Stimulated activated CD4-positive, alpha-beta T cell treated with anti-CD3 and anti-CD28 coated beads, Interleukin-1b, Interleukin-23, amount 100 ng/mL, for 1 hour (primary cell): ENCODE measurements at regions not wholly inside any gene's neighbourhood (a gene's known extent, or its start where the extent isn't known, plus 50 kb on each side); places are given as distances from the start of the nearest gene placed in this dataset.

Experiments used
- DNase-seq, 2 donors: peaks; one replicate each; pipeline ENCODE4 v3.0.0-alpha.2; 2020; ENCODE audit warnings: low read depth in 2 of 2

GRCh38 chr21:36554411-36555157 lies 74.7 kb upstream of the CLDN14 start:
- DNase-seq, result no peak

GRCh38 chr21:36555199-36555800 lies 75.4 kb upstream of the CLDN14 start:
- DNase-seq, result no peak

DNA sequence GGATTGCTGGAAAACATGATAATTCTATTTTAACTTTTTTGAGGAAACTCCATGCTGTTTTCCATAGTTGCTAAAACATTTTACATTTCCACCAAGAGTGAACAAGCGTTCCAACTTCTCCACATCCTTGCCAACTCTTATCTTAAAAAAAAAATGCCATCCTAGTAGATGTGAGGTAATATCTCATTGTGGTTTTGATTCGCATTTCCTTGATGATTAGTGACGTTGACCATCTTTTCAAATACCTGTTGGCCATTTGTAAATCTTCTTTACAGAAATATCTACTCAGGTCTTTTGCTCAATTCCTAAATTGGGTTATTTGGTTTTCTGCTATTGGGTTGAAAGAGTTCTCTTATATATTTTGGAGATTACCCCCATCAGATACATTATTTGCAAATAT lies 77.4 kb upstream of the CLDN14 start:
- no peak for DNase-seq

DNA sequence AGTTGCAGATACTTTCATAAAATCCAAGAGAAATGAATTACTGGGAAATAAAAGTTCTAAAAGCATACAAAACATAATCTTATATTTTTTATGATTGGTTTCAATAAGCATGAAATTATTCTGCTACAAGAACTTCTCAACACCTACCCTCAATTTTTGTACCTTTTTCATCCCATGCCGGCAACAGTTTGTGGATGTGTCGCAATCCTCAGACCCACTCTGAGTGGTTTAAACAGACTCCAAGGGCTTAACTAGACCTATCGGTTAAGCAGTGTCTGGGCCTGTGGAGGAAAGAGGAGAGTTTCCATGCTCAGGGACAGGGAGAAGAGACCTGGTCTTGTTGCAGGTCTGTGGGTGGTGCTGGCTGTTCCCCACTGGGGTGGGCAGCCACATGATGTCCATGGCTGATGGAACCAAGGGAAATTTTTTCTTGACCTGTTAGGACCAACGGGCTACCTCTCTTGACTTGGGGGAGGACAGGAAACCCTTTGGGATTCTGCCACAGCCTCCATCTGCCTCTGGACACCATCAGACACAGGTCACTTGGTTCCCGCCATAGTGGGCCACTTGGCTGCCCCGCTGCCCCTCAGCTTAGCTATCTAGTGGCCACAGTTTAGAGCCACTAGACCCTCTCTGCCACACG lies 81.1 kb upstream of the CLDN14 start:
- DNase-seq, result no peak

- no peak for DNase-seq
These were observed 83.5 kb upstream of the CLDN14 start for GRCh38 chr21:36563341-36563926.

DNA sequence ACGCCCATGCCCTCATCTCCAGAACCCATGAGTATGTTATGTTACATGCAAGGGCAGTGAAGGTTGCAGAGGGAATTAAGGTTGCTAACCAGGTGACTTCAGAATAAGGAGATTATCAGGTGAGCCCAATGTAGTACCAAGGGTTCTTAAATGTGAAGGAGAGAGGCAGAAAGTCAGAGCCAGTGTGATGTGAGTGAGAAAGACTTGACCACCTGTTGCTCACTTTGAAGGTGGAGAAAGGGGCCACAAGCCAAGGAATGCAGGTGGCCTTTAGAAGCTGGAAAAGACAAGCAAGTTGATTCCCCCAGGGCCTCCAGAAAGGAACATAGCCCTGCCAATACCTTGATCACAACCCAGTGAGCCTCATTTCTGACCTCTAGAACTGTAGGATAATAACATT lies 84.7 kb upstream of the CLDN14 start:
- DNase-seq, result no peak

GRCh38 chr21:36565540-36565939 lies 85.6 kb upstream of the CLDN14 start:
- no peak for DNase-seq

GRCh38 chr21:36566644-36567043 lies 86.7 kb upstream of the CLDN14 start:
- DNase-seq, result no peak

DNA sequence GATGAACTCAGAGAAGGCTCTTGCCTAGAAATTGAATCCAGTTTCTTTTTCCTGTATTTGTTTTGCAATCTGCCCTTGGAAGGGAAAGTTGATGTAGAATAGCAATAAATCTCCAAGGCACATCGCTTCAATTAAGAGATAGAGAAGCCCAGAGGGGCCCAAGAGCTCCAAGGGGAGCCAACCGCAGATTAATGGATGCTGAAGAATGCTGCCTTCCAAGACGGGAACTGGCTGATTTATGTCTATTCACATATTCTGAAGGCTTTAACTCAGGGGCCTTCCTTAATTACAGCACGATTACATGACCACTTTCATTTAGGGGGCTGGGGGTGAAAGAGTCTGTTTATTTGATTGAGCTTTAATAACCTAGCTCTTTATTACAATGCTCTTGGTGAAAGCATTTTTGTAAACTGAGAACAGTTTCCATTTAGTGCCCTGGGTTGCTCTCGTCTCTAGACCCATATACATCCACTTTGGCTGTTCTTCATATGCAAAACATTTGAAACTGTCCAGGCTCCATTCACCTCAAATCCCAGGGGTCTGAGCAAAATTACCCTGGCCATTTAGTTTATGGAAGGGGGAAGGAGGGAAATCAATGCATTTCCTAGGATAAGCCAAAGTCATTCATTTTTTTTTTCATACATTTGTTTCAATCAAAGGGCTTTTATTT lies 87.4 kb upstream of the CLDN14 start:
- DNase-seq, result no peak

DNA sequence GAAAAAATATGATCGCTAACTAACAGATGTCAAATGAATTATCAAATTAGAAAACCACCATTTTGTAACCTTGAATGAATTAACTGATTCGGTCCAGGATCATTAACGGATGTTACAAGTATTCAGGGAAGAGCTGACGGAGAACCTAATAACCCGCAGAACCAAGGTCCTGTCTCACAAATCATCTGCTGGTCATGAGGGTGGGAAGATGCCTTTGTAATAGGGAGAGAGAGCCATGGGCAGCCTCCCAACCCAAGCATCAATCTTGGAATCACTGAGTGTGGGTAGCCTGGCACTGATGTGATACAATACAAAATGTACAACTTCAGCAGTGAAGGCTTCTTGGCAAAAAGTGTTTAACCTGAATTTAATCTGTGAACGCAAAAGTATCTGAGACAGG lies 89.6 kb upstream of the CLDN14 start:
- no peak for DNase-seq

- no peak for DNase-seq
These were observed 91.6 kb upstream of the CLDN14 start for GRCh38 chr21:36571556-36571955.

DNA sequence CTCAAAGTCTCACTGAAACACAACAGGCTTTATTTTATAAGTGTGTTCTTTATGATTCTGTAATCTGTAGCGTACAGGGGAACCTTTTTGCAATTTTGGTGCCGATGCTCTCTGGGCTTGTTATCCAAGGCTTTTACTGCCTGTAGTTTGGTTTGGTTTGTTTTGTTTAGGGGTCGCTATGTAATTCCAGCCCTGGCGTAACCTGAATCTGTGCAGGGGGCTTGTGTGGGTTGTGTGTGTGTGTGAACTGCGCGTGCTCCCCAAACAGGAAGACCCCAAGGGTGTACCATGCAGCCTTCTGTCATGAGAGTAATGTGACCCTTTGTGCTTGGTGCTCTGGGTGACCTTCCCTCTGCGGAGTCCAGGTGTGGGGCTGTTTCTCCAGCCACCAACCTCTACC lies 92.1 kb upstream of the CLDN14 start:
- DNase-seq, result no peak

- no peak for DNase-seq
These were observed 95.4 kb upstream of the CLDN14 start for GRCh38 chr21:36575306-36575705.

GRCh38 chr21:36576441-36576840 lies 96.5 kb upstream of the CLDN14 start:
- DNase-seq, result no peak

DNA sequence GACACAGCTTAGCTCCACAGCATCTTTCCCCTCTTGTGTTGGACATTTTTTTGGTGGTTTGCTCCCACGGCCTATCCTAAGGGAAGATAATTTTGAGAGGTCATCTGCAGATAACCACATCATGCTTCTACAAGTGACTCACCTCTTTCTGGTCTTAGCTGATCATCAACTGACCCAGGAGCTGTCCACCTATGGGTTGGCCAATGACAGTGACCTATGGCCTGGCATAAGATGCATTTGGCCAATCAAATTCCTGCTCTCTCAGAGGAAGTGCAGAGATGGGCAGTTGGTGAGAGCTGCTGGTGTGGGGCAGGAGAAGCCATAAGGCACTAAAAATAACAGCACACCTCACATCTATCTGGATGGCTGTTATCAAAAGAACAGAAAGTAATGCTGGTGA lies 100.0 kb upstream of the CLDN14 start:
- no peak for DNase-seq

GRCh38 chr21:36582271-36582670 lies 102.3 kb upstream of the CLDN14 start:
- DNase-seq, result no peak

DNA sequence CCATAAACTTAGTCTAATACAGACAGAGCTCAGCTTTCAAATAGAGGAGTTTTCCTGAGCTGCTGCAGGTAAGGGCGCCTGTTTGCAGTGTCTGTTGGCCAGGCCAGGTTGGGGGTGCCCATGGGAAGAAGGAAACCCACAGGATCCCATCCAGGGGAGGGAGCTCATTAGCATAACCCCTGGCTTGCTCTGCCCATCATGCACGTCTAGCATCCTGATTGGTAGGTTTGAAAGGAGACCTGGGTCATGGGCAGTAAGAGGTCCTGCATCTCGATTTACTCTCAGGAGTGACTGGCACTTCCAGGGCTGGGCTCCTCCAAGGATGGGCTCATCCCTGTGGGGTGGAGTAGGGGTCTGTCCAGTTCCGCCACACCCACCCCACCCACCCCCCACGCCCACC lies 103.7 kb upstream of the CLDN14 start:
- DNase-seq, result no peak

DNA sequence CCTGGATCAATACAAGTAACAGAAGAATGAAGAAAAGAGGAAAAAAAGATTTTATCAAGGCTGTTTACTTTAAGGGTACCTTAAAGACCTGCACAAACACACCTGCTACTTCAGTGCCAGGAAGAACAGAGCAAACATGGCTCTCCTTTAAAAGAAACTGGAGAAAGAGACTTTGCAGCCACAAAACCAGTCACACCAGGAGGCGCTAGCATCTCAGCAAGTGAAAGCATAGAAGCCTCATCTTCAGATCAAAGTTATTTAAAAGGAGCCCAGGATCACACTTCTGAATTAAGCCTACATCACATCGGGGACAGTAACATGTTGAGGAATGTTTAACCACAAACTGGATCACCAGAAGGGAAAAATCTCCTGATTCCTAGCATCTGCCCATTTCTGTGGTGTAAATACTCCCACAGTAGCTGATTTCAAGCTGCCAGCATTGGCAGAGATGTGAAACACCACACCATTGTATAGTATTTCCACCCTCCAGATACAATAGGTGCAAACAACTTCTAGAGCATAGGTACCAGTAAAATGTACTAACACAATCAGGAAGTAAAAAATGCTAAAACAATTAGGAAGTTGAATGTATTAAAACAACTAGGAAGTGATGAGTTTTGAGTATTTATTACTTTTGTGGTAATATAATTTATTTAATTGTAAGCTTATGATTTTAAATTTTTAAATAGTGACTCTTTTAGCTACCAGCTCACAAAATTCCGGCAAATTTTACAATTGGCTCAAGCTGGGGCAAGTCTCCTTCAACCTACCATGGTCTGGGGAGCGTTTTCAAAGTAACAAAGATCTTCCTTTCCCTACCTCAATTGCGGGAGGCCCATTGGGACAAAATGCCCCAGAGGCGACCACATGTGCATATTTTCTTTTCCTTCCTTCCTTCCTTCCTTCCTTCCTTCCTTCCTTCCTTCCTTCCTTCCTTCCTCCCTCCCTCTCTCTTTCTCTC lies 105.3 kb upstream of the CLDN14 start:
- no peak for DNase-seq

DNA sequence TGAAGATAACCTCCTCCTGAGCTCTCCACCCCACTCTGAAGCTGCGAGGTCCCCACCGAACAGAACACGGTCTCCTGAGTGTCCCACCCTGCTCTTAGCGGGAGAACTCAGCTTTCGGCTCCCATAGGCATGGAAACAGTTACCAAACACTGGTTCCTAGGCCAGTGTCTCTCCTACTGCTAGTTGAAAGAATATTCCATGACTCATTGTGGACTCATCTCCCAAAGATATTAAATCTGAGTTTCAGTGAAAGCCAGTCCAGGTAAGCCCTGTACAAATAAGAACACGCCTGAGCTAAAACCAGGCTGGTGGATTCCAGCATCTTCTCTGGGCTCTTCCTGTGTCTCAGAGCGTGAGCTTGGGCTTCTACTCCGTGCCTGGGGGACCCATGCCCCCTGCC lies 107.5 kb upstream of the CLDN14 start:
- no peak for DNase-seq

DNA sequence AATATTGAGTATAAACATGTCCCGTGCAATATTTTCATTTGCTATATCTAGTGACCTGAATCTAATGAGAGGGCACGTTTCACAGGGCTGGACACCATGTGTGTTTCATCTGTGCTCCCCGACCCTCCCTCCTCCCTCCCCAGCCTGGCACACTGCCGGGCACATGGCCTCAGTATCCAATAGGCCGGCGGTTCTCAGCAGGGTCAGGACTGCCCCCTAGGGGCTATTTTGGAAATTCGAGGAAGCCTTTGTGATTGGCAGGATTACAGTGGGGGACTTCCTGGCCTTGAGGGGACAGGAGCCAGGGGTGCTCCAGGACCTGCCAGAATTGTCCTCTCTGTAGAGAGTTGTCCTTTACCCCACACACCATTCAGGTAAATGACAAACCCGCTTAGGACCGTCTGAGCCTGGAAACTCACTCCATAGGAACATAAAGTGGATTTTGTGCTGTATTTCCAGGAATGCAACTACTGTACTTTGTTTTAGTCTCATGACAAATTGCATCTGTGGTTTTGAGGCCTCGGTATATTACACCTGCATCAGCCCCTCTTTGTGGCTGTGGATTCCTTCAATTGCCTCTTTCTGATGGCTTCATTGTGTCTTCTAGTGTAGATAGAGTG lies 109.5 kb upstream of the SIM2 start:
- no peak for DNase-seq
